Epithelial cell of esophagus (primary cell): ENCODE measurements at regions not wholly inside any gene's neighbourhood (a gene's known extent, or its start where the extent isn't known, plus 50 kb on each side); places are given as distances from the start of the nearest gene placed in this dataset.

Source experiments
- DNase-seq: peaks from one replicate; pipeline ENCODE4 v3.0.0; 2010; ENCODE audit warnings: low read depth
- H3K4me3 ChIP-seq: 2 replicates; pipeline ENCODE4 v1.5.1; 2011; ENCODE audit warnings: mild to moderate bottlenecking, low read length, control low read depth
- CTCF ChIP-seq: IDR thresholded peaks from 2 replicates; pipeline ENCODE4 v1.5.1; 2011; ENCODE audit warnings: low read depth, mild to moderate bottlenecking, low read length, control low read depth, inconsistent platforms; ENCODE audit not compliant: insufficient read depth; ENCODE audit errors: missing control alignments

- no peak for DNase-seq
- TF ChIP-seq CTCF: no peak
- no peak overlapping the region for H3K4me3 ChIP-seq
Observed at GRCh38 chr2:237016121-237016915, 69.4 kb upstream of the COPS8 start.

GRCh38 chr2:237020090-237020489, 65.6 kb upstream of the COPS8 start:
- DNase-seq: no peak
- no peak for TF ChIP-seq CTCF
- no peak overlapping the region for H3K4me3 ChIP-seq

- no peak overlapping the region for H3K4me3 ChIP-seq
- no peak for TF ChIP-seq CTCF
- DNase-seq: no peak
Observed at GRCh38 chr2:237022533-237022932, 63.2 kb upstream of the COPS8 start.

GRCh38 chr2:237024255-237024654, 61.4 kb upstream of the COPS8 start:
- DNase-seq: no peak
- H3K4me3 ChIP-seq: no peak overlapping the region
- no peak for TF ChIP-seq CTCF

- H3K4me3 ChIP-seq: no peak overlapping the region
- no peak for TF ChIP-seq CTCF
- DNase-seq: peak; percentile 90
Observed at GRCh38 chr2:237025090-237025865, 60.4 kb upstream of the COPS8 start.

- DNase-seq: peak; percentile 85
- no peak overlapping the region for H3K4me3 ChIP-seq
- peak; percentile 99 for TF ChIP-seq CTCF
Observed at GRCh38 chr2:237026981-237027711, 58.5 kb upstream of the COPS8 start.
